OCI-LY1 (cell line): ENCODE measurements at regions not wholly inside any gene's neighbourhood (a gene's known extent, or its start where the extent isn't known, plus 50 kb on each side); places are given as distances from the start of the nearest gene placed in this dataset.

ENCODE experiments used
- EZH2 ChIP-seq: fragments of 200-600 bp; sonication (generic), shearing (Covaris generic); IDR thresholded peaks from 2 replicates; pipeline ENCODE4 v1.8.0; 2017; ENCODE audit warnings: borderline replicate concordance, mixed run types, mild to moderate bottlenecking, antibody characterized with exemption, low read length, moderate library complexity, mixed read lengths
- TF ChIP-seq, protein P1 (sequence below): fragments of 200-600 bp; sonication (generic), shearing (Covaris generic); IDR thresholded peaks from 2 replicates; pipeline ENCODE4 v1.5.1; 2017; ENCODE audit warnings: mild to moderate bottlenecking, antibody characterized with exemption, low read length, moderate library complexity, mixed read lengths

DNA sequence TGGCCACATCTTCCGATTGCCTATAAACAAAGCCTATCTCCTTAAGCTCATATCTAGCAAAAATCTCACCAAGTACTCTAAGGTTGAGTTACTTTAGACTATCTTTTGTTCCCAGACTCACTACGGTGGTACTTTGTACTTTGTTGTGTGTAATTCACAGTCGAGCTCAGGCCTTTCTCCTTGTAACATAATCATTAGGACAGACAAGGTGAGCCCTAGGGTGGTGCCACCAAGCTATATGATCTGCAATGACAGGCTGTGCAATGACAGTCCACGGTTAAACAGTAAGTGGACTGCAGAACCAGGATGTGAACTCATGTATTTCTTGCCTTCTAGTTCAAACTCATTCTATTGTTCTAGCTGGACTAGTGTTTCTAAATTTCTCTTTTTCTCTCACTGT is 132.2 kb downstream of the UBE2U start:
- TF ChIP-seq, protein P1, sequence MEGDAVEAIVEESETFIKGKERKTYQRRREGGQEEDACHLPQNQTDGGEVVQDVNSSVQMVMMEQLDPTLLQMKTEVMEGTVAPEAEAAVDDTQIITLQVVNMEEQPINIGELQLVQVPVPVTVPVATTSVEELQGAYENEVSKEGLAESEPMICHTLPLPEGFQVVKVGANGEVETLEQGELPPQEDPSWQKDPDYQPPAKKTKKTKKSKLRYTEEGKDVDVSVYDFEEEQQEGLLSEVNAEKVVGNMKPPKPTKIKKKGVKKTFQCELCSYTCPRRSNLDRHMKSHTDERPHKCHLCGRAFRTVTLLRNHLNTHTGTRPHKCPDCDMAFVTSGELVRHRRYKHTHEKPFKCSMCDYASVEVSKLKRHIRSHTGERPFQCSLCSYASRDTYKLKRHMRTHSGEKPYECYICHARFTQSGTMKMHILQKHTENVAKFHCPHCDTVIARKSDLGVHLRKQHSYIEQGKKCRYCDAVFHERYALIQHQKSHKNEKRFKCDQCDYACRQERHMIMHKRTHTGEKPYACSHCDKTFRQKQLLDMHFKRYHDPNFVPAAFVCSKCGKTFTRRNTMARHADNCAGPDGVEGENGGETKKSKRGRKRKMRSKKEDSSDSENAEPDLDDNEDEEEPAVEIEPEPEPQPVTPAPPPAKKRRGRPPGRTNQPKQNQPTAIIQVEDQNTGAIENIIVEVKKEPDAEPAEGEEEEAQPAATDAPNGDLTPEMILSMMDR, result no peak
- TF ChIP-seq EZH2, result no peak
